Stimulated activated CD8-positive, alpha-beta memory T cell treated with anti-CD3 and anti-CD28 coated beads, Interleukin-12 subunit alpha, Interleukin-12 subunit beta, amount 100 ng/mL, for 24 hours (primary cell): ENCODE measurements at regions not wholly inside any gene's neighbourhood (a gene's known extent, or its start where the extent isn't known, plus 50 kb on each side); places are given as distances from the start of the nearest gene placed in this dataset.

Source experiments
- DNase-seq: peaks from one replicate; pipeline ENCODE4 v3.0.0-alpha.2; 2020; ENCODE audit errors: extremely low read depth

DNA sequence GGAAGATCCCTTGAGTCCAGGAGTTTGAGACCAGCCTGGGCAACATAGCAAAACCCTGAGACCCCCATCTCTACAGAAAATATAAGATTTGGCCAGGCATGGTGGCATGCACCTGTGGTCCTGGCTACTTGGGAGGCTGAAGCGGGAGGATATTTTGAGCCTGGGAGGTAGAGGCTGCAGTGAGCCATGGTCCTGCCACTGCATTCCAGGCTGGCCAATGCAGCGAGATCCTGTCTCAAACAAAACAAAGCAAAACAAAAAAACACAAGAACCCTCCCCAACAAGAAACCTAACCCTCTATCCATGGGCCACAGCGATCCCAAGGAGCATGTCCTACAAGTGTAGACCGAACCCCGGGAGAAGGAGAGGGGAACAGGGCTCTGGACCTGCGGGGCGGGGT, 133.3 kb downstream of the MGAT5B start:
- DNase-seq, result no peak

- no peak for DNase-seq
Observed at GRCh38 chr17:77002103-77003045, 134.2 kb downstream of the MGAT5B start.

GRCh38 chr17:77003699-77004098, 135.5 kb downstream of the MGAT5B start:
- no peak for DNase-seq

GRCh38 chr17:77006971-77007649, 133.7 kb upstream of the SEC14L1 start:
- no peak for DNase-seq

DNA sequence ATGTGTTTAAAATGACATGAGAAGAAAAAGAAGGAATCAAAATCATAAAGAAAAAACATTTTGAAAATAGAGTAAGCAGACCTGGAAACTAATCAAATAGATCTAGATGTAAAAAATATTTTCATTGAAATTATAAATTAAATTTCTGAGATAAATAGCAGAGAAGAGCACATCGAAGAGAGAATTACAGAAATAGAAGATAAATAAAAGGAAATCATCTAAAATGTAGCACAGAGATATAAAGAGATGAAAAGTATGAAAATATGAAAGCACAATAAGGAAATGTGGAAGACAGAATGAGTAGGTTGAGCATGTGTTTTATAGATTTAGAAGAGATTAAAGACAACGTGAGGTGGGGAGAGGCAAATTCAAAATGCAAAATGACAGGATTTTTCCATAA, 130.9 kb upstream of the SEC14L1 start:
- no peak for DNase-seq

DNA sequence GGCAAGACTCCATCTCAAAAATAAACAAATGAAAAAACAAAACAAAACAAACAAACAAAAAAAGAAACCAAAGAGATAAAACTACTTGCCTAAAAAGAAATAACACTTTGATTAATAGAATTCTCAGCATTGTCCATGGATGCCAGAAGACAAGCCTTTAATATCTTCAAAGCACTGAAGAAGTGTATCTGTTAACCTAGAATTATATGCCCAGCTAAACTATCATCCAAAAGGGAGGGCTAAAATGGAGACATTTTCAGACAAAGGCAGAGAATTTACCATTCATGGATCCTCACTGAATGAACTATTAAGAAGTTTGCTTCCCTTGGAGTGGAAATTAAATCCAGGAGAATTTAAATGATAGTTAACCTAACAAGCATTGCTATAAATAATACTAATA, 130.1 kb upstream of the SEC14L1 start:
- DNase-seq, result no peak

DNA sequence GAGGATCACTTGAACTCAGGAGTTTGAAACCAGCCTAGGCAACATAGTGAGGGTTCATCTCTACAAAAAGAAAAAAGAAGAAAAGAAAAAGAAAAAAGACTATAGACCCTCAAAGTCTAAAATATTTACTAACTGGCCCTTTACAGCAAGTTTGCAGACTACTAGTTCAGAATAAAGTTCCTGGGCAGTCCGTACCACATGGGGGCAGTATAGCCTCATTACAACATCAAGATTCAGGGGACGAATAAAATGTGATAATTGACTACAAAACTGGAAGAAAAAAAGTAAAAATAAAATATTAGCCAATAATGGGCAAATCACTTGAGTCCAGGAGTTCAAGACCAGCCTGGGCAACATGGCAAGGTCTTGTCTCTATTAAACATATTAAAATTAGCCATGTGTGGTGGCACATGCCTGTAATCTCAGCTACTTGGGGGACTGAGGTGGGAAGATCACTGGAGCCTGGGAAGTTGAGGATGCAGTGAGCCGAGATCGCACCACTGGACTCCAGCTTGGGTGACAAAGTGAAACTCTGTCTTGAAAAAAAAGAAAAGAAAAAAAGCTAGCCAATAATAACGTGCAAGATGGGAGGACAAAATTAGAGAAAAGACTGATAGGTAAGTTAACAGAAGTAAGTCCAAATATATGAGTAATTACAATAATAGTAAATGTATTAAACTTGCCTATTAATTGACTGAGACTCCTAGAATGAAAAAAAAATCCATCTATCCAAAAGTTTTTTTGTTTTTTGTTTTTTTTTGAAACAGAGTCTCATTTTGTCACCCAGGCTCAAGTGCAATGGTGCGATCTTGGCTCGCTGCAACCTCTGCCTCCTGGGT, 129.4 kb upstream of the SEC14L1 start:
- DNase-seq, result peak; percentile 16

GRCh38 chr17:77018504-77018903, 122.3 kb upstream of the SEC14L1 start:
- DNase-seq, result no peak

GRCh38 chr17:77019893-77020379, 120.8 kb upstream of the SEC14L1 start:
- no peak for DNase-seq

GRCh38 chr17:77020973-77021372, 119.8 kb upstream of the SEC14L1 start:
- no peak for DNase-seq

- no peak for DNase-seq
Observed at GRCh38 chr17:77022766-77023165, 118.0 kb upstream of the SEC14L1 start.

GRCh38 chr17:77025781-77026180, 115.0 kb upstream of the SEC14L1 start:
- no peak for DNase-seq

GRCh38 chr17:77027271-77027889, 113.4 kb upstream of the SEC14L1 start:
- DNase-seq, result no peak

- no peak for DNase-seq
Observed at GRCh38 chr17:77028900-77029299, 111.9 kb upstream of the SEC14L1 start.

- DNase-seq, result no peak
Observed at GRCh38 chr17:77032929-77033328, 107.8 kb upstream of the SEC14L1 start.

- no peak for DNase-seq
Observed at GRCh38 chr17:77033892-77034404, 106.8 kb upstream of the SEC14L1 start.

- no peak for DNase-seq
Observed at GRCh38 chr17:77034677-77035424, 105.9 kb upstream of the SEC14L1 start.

GRCh38 chr17:77035526-77035925, 105.2 kb upstream of the SEC14L1 start:
- no peak for DNase-seq

- no peak for DNase-seq
Observed at GRCh38 chr17:77036136-77036840, 104.5 kb upstream of the SEC14L1 start.

DNA sequence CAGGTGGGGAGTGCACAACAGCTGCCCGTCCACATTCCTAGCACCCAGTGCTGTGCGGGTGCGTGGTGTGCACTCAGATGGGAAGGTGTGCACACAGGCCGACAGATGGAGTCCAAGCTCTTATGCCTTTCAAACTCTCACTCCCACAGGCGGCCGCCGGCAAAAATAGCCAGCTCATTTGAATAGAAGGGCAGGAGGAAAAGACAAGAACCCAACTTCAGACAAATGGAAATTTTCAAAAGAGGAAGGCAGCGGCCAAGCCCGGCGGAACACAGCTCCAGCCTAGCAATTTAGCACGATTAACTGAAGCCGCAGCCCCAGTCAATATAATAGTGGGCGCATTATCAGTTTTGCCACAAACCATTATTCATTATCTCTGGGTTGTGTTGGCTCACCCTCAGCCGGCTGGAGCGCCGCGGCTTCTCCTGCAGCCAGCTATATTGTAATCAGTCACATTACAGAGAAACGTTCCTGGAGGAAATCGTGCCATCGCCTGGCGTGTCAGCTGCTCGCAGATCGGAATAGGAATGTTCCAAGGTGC, 103.9 kb upstream of the SEC14L1 start:
- DNase-seq, result no peak
